Neural progenitor cell (in vitro differentiated cells): ENCODE measurements at regions not wholly inside any gene's neighbourhood (a gene's known extent, or its start where the extent isn't known, plus 50 kb on each side); places are given as distances from the start of the nearest gene placed in this dataset.

ENCODE experiments used
- CTCF ChIP-seq: fragments of 200-600 bp; sonication (generic); IDR thresholded peaks from 2 replicates; pipeline ENCODE4 v1.5.1; 2017; ENCODE audit warnings: antibody characterized with exemption, mild to moderate bottlenecking
- EZH2 ChIP-seq: fragments of 200-600 bp; sonication (generic); IDR thresholded peaks from 2 replicates; pipeline ENCODE4 v1.6.1; 2017; ENCODE audit warnings: antibody characterized with exemption, mild to moderate bottlenecking, moderate library complexity
- EZH2phosphoT487 ChIP-seq: fragments of 200-600 bp; sonication (generic); IDR thresholded peaks from 2 replicates; pipeline ENCODE4 v1.6.1; 2017; ENCODE audit warnings: antibody characterized with exemption

- TF ChIP-seq EZH2 = no peak
- no peak for TF ChIP-seq CTCF
- TF ChIP-seq EZH2phosphoT487 = no peak
Observed at GRCh38 chr4:29336861-29337260, 1383.3 kb upstream of the PCDH7 start.
